ENCODE measurements at regions not wholly inside any gene's neighbourhood (a gene's known extent, or its start where the extent isn't known, plus 50 kb on each side); places are given as distances from the start of the nearest gene placed in this dataset.

GRCh38 chr11:129711760-129712159 lies 103.9 kb upstream of the TMEM45B start:
- TF ChIP-seq CTCF (IDR thresholded peaks at IDR 0.05): no peak
- no peak for TF ChIP-seq POLR2A (IDR thresholded peaks at IDR 0.05)

Measured in thyroid gland (tissue), 4 donors.